C4-2B (cell line): ENCODE measurements at regions not wholly inside any gene's neighbourhood (a gene's known extent, or its start where the extent isn't known, plus 50 kb on each side); places are given as distances from the start of the nearest gene placed in this dataset.

Experiments used
- H3K27ac ChIP-seq: fragments of 450-650 bp; 2 replicates; pipeline ENCODE4 v1.5.1; 2017
- ZFX ChIP-seq: fragments of 450-650 bp; IDR thresholded peaks from 2 replicates; pipeline ENCODE4 v1.6.1; 2017
- TF ChIP-seq, protein P1 (sequence below): fragments of 450-650 bp; conservative IDR thresholded peaks from 2 replicates; pipeline ENCODE4 v1.5.1; 2017; ENCODE audit warnings: mild to moderate bottlenecking

DNA sequence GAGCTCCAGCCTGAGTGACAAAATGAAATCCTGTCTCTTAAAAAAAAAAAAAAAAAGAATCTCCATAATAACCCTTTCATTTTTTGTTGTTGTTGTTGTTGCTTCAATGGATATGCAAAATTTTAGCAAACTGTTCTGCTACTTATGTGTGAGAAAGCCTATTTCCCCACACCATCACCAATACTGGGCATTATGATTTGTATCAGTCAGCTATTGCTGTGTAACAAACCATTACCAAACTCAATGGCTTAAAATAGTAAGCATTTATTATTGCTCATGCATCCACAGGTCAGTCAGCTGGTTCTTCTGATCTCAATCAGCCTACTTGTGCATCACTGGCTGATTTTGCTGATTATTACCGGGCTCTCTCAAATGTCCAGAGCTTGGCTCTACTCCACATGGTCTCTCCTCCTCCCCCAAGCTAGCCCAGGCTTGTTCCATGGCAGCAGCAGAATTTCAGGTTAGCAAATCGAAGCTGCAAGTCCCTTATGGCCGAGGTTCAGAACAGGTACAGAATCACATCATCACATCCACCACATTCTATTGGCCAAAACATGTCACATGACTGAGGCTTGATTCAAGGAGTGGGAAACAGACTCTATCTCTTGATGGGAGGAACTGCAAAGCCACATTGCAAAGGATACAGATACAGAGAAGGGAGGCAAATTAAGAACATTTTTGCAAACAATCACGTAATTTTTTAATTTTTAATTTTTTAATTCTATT lies 135.1 kb downstream of the MN1 start:
- TF ChIP-seq ZFX = no peak
- TF ChIP-seq, protein P1, sequence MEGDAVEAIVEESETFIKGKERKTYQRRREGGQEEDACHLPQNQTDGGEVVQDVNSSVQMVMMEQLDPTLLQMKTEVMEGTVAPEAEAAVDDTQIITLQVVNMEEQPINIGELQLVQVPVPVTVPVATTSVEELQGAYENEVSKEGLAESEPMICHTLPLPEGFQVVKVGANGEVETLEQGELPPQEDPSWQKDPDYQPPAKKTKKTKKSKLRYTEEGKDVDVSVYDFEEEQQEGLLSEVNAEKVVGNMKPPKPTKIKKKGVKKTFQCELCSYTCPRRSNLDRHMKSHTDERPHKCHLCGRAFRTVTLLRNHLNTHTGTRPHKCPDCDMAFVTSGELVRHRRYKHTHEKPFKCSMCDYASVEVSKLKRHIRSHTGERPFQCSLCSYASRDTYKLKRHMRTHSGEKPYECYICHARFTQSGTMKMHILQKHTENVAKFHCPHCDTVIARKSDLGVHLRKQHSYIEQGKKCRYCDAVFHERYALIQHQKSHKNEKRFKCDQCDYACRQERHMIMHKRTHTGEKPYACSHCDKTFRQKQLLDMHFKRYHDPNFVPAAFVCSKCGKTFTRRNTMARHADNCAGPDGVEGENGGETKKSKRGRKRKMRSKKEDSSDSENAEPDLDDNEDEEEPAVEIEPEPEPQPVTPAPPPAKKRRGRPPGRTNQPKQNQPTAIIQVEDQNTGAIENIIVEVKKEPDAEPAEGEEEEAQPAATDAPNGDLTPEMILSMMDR = no peak
- no peak overlapping the region for H3K27ac ChIP-seq

DNA sequence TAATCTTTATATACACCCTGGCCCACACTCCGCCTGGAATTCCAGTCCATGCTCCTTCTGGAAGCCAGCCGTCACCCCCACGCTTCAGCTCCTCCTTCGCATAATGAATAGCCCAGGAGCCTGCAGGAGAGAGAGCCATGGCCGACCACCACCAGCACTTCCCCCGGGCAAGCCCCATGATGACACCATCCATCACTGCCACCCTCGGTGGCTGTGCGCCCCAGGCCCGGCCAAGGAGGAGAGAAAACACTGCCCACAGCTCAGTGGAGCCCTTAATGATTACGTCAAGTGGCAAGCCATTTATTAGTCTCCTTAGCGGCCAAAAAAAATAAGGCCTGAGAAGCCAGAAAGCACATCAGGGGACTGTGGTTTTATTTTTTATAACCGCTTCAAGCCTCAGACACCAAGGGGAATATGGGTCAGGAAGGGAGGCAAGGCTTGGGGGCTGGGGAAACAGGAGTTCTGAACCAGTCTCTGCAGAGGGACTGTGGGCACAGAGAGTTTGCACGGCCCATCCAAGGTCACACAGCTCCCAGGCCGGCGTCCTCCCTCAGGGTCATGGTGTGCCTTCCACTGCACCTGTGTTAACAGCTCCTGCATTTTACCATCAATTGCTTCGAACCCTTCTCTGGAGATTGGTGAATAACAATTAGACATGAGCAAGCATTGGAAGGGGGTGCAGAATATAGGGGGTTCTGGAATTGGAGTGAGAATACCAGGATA lies 134.3 kb downstream of the MN1 start:
- TF ChIP-seq, protein P1 = no peak
- no peak for TF ChIP-seq ZFX
- no peak overlapping the region for H3K27ac ChIP-seq

DNA sequence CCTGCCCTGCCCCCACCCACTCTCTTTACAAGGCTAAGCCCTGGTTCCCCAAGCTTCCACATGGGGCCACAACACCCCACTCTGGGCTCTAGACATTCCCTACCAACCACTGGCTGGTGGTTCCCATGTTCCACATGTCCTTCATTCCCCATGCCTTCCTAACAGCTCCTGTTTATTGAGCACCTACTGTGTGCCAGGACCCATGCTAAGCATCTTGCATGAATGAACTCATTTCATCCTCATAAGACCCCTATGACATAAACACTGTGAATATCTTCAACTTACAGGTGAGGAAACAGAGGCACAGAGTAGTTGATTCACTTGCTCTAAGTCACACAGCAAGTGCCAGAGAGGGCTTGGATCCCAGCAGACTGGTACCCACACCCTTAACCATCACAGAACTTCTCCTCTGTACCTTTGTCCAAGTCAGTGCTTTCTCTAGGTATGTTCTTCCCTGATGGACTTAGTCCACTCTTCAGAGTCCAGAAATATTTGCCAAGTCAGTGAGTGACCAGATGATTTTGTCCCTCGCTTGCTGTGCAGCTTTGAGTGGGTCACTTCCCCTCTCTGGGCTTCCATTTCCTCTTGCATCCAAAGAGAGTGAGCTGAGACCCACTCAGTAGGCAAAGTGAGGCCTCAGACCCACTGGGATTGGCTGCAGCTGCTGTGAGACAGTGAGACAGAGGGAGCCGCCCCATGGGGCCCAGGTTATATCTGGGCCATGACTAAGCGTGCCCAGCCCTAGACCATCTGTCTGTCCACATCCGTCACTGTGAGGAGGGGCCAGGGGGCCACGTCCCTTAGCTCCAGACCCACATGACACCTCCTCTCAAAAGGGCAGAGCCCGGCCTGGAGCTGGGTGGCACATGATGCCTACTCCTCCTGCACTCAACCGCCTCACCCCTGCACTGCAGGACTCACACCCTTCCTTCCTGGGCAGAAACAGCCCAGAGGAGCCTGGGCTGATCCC lies 132.4 kb downstream of the MN1 start:
- TF ChIP-seq, protein P1 = no peak
- TF ChIP-seq ZFX = no peak
- no peak overlapping the region for H3K27ac ChIP-seq

DNA sequence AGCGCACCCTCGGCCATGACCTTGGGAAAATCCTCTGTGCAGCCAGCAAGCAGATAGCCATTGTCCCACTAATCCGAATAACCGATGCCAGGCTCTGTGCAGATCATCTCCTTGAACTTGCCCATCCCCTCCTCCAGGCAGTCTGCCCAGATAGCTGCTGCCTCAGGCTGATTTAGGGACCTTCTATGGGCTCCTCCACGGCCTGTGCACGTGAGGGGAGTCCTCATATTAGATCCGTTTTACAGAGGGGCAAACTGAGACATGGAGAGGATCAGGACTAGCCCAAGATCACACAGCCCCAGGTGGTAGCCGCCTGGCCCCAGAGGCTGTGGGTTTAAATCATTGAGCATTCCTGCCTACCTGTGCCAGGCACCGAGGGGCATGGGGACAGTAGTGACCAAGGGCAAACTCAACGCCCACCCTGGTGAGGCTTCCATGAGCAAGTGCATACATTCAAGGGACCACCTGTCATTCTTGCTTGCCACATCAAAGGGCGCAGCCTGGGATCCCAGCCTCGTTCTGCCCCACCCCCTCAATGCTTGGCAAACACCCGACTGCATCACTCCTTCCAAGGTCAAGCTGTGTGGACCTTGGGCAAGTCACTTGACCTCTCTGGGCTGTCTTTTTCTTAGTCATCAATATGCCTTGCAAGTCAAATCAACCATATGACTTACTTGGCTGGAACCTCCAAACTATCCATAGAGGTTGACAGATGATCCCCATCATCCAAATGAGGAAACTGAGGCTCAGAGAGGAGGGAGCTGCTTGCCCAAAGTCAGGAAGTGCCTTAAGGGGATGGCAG lies 131.6 kb downstream of the MN1 start:
- H3K27ac ChIP-seq = no peak overlapping the region
- TF ChIP-seq ZFX = no peak
- TF ChIP-seq, protein P1 = no peak

DNA sequence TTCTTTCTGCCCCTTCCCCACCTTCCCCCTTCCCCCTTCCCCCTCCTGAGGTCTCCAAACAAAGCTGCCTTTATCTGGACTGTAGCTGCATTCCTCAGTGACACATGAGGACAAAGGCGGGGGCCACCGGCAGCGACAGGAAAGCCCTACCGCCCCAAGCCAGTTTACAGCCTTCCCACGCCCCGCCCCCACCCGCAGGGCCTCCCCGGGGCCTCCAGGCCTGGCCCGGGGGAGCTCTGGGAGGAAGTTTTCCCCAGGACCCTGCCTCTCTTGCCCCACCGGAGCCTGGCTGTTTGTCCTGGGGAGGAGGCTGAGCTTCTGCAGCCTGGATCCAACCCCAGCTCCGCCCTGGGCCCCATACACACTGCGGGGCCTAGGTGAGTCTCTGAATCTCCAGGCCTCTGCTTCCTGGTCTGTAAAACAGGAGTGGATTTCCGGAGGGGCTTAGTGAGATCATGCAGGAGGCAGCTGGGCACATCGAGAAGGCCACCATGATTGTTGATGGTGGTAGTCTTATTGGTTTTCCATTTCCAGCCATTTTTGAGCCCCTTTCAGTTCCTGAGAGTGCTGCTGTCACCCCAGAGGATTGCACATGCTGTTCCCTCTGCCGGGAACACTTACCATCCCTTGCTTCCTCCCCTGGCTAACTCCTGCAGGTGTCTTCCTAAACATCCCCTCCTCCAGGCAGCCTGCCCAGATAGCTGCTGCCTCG lies 130.7 kb downstream of the MN1 start:
- TF ChIP-seq, protein P1 = no peak
- no peak for TF ChIP-seq ZFX
- no peak overlapping the region for H3K27ac ChIP-seq

DNA sequence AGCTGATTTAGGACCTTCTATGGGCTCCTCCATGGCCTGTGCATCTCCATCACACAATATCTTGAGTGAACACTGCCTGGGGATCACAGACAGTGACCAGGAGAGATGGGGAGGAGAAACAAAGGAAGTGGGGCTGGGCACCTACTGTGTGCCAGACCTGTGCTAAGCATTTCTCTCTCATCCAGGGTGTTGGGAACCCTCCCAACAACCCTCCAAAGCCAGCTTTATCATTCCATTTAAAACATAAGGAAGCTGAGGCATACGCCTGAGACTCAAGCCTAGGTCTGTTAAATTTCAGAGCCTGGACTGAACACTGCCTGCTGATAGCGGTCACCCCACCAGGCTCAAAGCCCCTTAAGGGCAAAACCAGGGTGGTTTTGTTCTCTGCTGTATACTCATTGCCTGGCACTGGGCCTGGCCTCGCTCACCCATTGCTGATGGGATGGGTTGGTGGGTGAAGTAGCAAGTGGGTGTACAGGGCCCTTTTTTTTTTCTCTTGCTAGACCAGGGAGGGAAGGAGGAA lies 130.1 kb downstream of the MN1 start:
- H3K27ac ChIP-seq = no peak overlapping the region
- no peak for TF ChIP-seq ZFX
